Mesothelial cell of epicardium (in vitro differentiated cells): ENCODE measurements at regions not wholly inside any gene's neighbourhood (a gene's known extent, or its start where the extent isn't known, plus 50 kb on each side); places are given as distances from the start of the nearest gene placed in this dataset.

Experiments used
- DNase-seq, 2 experiments: peaks; one replicate each; pipeline ENCODE4 v3.0.0; 2021; ENCODE audit warnings: low spot score in 2 of 2; ENCODE audit not compliant: unreplicated experiment in 2 of 2
- H3K27ac Mint-ChIP-seq: 2 replicates; pipeline ENCODE4 v1.8.0; 2021; ENCODE audit warnings: mixed read lengths
- H3K27me3 Mint-ChIP-seq: 2 replicates; pipeline ENCODE4 v1.8.0; 2021; ENCODE audit warnings: low read depth, mixed read lengths
- H3K36me3 Mint-ChIP-seq: 2 replicates; pipeline ENCODE4 v1.8.0; 2021; ENCODE audit warnings: mixed read lengths
- H3K4me1 Mint-ChIP-seq: 2 replicates; pipeline ENCODE4 v1.8.0; 2021; ENCODE audit warnings: mixed read lengths
- H3K4me3 Mint-ChIP-seq: 2 replicates; pipeline ENCODE4 v1.8.0; 2021; ENCODE audit warnings: mild to moderate bottlenecking, moderate library complexity, mixed read lengths
- H3K9me3 Mint-ChIP-seq: 2 replicates; pipeline ENCODE4 v1.8.0; 2021; ENCODE audit warnings: mixed read lengths
- TF ChIP-seq, protein P1 (sequence below): fragments of 200-600 bp; sonication (generic); IDR thresholded peaks from one replicate; pipeline ENCODE4 v1.5.0; 2021; ENCODE audit warnings: antibody characterized with exemption; ENCODE audit not compliant: unreplicated experiment

DNA sequence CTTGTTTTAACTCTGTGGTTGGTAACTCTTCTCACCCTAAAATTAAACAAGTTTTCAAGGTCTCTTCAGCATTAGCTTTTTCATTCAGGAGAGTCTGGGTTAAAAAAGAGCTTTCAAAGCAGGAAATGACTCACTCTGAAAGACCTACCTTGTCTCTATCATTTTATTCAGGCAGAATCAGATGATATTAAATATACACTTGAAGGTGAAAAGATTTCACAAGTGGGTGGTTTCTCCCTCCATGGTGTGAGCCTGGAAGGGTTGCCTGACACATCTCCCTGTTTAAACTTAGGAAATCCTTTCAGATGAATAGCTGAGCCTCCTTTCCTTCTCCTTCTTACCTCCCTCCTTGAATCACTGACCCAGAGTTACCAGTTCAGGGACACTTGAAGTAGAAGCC is 1402.0 kb upstream of the PIK3C3 start:
- Mint-ChIP-seq H3K27me3 (no peaks in the 10 kb centered on the region), H3K4me3 (no peak overlapping the region), H3K9me3 (no peaks in the 10 kb centered on the region), H3K4me1 (no peaks in the 10 kb centered on the region), H3K27ac (no peak overlapping the region), H3K36me3 (no peaks in the 10 kb centered on the region)
- TF ChIP-seq, protein P1, sequence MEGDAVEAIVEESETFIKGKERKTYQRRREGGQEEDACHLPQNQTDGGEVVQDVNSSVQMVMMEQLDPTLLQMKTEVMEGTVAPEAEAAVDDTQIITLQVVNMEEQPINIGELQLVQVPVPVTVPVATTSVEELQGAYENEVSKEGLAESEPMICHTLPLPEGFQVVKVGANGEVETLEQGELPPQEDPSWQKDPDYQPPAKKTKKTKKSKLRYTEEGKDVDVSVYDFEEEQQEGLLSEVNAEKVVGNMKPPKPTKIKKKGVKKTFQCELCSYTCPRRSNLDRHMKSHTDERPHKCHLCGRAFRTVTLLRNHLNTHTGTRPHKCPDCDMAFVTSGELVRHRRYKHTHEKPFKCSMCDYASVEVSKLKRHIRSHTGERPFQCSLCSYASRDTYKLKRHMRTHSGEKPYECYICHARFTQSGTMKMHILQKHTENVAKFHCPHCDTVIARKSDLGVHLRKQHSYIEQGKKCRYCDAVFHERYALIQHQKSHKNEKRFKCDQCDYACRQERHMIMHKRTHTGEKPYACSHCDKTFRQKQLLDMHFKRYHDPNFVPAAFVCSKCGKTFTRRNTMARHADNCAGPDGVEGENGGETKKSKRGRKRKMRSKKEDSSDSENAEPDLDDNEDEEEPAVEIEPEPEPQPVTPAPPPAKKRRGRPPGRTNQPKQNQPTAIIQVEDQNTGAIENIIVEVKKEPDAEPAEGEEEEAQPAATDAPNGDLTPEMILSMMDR, result no peak
- DNase-seq, result no peak

DNA sequence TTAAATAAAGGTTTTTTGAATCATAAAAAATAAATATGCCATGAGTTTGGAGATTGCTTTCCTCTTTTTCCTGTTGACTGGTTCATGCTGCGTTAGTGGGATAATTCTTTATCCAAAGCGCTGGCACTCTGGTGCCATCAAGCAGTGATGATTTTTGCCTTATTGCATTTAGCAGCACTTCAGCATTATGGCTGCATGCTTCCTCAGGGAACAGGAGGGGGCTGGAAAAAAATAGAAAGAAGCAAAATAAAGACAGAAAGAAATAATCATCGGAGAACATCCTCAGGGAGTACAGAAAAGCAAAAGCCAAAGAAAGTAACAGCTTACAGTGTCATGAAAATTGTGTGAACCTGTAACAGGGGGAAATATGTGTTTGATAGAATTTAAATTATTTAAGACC is 1408.2 kb upstream of the PIK3C3 start:
- Mint-ChIP-seq H3K36me3 (no peaks in the 10 kb centered on the region), H3K9me3 (no peaks in the 10 kb centered on the region), H3K4me1 (no peaks in the 10 kb centered on the region), H3K4me3 (no peak overlapping the region), H3K27ac (no peak overlapping the region), H3K27me3 (no peaks in the 10 kb centered on the region)
- DNase-seq, result no peak
- TF ChIP-seq, protein P1, result no peak

DNA sequence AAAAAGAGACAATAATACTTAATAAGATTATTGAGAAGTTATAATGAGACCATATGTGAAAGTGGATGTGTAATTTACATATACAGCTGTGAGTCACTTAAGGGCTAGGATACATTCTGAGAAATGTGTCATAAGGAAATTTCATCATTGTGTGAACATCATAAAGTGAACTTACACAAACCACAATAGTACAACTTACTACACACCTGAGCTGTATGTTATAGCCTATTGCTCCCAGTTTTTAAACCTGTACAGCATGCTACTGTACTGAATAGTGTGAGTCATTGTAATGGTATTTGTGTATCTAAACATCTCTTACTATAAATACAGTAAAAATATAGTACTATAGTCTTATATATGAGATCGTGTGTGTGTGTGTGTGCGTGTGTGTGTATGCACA is 1420.3 kb upstream of the PIK3C3 start:
- H3K27ac Mint-ChIP-seq, result no peak overlapping the region
- no peak overlapping the region for H3K4me3 Mint-ChIP-seq
- no peaks in the 10 kb centered on the region for H3K36me3 Mint-ChIP-seq
- H3K27me3 Mint-ChIP-seq, result no peaks in the 10 kb centered on the region
- no peaks in the 10 kb centered on the region for H3K9me3 Mint-ChIP-seq
- no peaks in the 10 kb centered on the region for H3K4me1 Mint-ChIP-seq
- DNase-seq, result no peak
- TF ChIP-seq, protein P1, result no peak

DNA sequence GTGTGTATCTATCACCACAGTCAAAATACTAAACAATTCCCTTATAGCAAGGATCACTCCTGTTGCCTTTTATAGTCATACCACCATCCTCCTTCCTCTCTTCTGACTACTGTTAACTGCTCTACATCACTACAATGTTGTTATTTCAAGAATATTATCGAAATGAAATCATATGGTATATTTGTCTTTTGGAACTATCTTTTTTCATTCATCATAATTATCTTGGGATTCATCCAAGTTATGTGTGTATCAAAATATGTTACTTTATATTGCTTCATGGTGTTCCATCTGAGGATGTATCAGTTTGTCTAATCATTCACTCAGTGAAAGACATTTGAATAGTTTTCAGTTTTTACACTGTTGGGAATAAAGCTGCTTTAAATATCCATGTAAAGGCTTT is 1423.0 kb upstream of the PIK3C3 start:
- H3K9me3 Mint-ChIP-seq, result no peaks in the 10 kb centered on the region
- no peak overlapping the region for H3K4me3 Mint-ChIP-seq
- TF ChIP-seq, protein P1, result no peak
- no peaks in the 10 kb centered on the region for H3K4me1 Mint-ChIP-seq
- no peaks in the 10 kb centered on the region for H3K36me3 Mint-ChIP-seq
- no peaks in the 10 kb centered on the region for H3K27me3 Mint-ChIP-seq
- DNase-seq, result no peak
- H3K27ac Mint-ChIP-seq, result no peak overlapping the region

DNA sequence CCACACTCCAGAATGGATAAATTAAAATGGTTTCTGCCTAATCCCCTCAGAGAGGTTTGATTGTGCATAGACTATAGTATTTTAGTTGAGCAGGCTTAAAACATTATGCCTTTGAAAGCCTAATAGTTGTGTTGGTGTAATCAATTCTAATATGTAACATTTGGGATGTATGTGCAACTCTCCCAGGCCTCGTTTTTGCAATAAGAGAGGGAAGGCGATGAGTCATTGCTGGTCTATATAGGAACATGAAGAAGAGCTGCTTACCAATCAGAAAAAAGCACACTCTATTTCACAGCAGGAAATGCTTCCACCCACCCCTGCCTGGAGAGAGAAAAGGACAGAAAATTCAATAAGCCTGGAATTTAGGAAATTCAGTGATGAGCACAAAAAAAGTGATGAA is 1424.0 kb upstream of the PIK3C3 start:
- no peaks in the 10 kb centered on the region for H3K27me3 Mint-ChIP-seq
- TF ChIP-seq, protein P1, result no peak
- no peaks in the 10 kb centered on the region for H3K36me3 Mint-ChIP-seq
- no peak overlapping the region for H3K27ac Mint-ChIP-seq
- H3K4me3 Mint-ChIP-seq, result no peak overlapping the region
- no peaks in the 10 kb centered on the region for H3K9me3 Mint-ChIP-seq
- H3K4me1 Mint-ChIP-seq, result no peaks in the 10 kb centered on the region
- DNase-seq, result no peak

DNA sequence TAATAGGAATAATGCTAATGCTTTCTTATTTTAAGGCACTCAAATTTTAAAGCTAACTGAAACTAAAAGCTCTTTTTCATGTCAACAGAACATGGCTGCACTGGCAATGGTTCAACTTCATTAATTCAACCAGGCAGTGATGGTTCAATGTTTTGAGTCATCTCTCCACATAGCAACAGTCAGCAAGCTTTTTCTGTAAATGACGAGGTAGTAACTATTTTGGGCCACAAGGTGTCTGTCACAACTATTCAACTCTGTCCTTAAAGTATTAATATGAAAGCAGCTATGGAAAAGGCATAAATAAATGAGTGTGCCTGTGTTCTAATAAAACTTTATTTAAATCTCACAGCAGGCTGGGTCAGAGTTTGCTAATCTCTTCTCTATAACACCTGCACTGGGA is 1425.6 kb upstream of the PIK3C3 start:
- Mint-ChIP-seq H3K27ac (no peak overlapping the region), H3K9me3 (no peaks in the 10 kb centered on the region), H3K27me3 (no peaks in the 10 kb centered on the region), H3K4me1 (no peaks in the 10 kb centered on the region), H3K36me3 (no peaks in the 10 kb centered on the region), H3K4me3 (no peak overlapping the region)
- DNase-seq, result no peak
- TF ChIP-seq, protein P1, result no peak
